Stimulated activated CD8-positive, alpha-beta memory T cell treated with anti-CD3 and anti-CD28 coated beads, Interleukin-2, amount 100 ng/mL, for 1 hour (primary cell): ENCODE measurements at regions not wholly inside any gene's neighbourhood (a gene's known extent, or its start where the extent isn't known, plus 50 kb on each side); places are given as distances from the start of the nearest gene placed in this dataset.

Experiments
- DNase-seq, 2 donors: peaks; one replicate each; pipeline ENCODE4 v3.0.0-alpha.2; 2020; ENCODE audit warnings: low read depth in 2 of 2

- no peak for DNase-seq
Measured at GRCh38 chr21:28464095-28464494, 528.6 kb downstream of the LTN1 start.

GRCh38 chr21:28459193-28459592, 533.5 kb downstream of the LTN1 start:
- DNase-seq: no peak

DNA sequence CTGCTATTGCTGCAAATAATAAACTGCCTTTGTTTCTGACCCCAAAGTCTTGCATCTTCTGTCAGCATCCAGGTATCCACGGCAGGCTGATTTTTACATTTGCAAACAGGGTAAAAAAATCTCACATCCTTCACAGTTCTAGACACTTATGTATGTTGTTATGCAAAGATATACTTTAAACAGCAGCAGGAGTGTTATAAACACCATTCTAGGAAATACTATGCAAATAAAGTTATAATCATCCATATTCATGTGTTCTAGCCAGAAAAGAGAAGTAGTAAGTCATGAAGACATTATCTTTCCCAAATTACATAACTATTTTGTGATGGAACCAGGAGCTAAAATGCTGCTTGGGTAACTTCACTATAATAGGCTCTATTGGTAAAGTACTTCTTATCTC, 534.2 kb downstream of the LTN1 start:
- DNase-seq: no peak

- DNase-seq: no peak
Measured at GRCh38 chr21:28455253-28455600, 537.5 kb downstream of the LTN1 start.

DNA sequence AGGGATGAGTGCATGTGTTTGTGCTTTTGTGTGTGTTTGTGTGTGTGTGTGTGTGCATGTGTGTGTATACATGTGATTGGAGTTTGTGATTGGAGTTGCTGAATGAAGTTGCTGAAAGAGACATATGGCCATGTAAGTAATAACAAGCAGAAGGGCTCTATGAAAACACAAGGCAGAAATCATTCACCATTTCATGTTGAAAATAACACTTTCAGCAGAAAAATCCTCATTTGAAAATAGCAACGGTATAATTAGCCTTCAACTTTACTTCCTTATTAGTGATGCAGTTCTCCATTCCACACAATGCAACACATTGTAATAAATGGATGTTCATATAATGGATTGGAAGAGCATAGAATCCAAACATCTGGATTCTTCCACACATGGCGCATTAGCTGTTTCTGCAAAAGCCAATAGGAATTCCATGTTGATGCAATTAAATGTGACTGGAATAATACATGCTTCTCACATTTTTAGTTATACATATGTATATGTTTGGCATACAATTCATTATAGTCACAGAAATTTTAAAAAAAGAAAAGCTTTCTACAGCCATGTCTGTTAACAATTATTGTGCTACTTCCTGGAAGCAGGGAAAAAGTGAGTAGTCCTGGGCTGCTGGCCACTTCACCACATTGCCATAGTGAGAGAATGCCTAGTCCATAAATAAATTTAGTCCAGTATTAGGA, 538.0 kb downstream of the LTN1 start:
- DNase-seq: no peak

GRCh38 chr21:28447462-28447861, 545.2 kb downstream of the LTN1 start:
- DNase-seq: no peak

DNA sequence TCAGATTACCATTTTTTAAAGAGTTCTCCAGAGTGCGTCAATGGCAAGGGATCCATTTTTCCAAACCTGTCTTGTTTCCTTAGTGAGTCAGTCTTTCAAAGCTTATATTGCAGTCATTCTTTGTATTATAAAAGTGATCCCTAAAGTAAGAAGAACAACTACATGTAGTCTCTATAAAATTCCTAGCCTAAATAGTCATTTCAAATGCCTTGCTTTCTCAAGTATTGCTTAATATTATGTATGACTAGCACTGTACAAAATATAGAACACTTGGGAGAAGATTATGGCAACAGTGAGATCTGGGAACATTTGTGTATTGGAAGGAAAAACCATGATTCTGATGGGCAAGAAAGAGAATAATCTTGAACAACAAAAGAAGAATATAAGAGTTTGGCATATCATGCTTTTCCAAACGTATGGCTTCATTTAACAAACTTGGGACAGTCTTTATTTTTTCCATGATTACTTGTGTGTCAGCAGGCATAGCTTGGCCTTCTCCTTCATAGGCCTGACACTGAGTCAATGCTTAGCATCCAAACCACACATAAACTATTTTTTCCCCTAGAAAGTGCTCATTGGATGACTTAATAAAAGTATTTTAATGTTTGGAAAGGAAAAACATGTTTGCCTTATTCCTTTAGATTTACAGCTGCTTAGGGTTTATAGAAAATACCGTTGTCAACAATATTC, 547.4 kb downstream of the LTN1 start:
- DNase-seq: no peak

- no peak for DNase-seq
Measured at GRCh38 chr21:28444557-28444956, 548.1 kb downstream of the LTN1 start.

DNA sequence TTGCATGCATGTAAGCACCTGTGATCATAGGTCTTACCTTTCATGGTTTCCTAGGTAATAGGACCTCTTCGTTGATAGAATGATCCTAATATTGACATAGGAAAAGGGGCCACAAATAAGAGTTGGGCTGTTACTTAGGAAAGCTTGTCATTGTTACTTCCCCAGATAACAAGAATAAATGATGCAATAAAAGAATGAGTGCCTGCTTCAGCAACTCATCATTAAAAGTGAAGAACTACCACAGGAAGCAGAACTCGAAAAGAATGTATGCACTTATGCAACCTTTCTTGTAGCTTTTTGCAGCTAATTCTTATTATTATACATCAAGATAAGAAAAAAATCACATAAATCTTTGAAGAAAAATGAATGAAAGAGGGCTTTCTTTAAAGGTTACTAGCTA, 548.6 kb downstream of the LTN1 start:
- no peak for DNase-seq

GRCh38 chr21:28442624-28443023, 550.1 kb downstream of the LTN1 start:
- DNase-seq: no peak

- DNase-seq: no peak
Measured at GRCh38 chr21:28442085-28442484, 550.6 kb downstream of the LTN1 start.

DNA sequence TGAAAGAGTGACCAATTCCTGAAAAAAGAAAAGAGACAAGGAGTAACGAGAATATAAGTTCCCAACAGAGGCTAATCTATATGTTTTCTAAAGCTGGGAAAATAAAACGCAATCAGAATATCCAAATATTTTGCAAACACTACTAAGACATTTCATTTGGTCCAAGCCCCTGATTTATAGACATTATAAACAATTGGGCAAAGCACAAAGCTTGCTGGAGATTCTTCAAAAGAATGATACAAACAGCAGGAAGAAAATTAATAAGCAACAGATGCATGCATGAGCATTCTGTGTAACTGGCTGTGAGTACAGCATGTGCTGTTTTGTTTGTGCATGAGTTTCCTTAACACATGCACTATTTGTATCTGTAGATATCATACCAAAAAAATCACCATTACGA, 552.9 kb downstream of the LTN1 start:
- DNase-seq: no peak

DNA sequence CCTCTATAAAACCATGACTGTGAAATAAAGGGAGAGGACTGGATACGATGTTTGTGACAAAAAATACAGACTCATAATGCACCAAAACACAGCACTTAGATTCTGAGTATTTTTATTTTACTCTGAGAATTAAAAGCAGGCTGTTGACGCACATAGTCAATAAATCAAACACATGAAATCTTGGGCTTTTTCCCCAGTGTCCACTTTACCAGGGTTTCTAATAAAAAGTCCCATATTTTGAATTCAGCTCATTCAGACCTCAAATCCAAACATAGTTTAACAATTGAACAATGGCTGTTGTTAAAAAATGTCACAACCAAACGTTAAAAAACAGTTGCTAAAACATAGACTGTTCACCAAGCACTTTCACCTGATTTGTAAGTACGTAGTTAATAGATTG, 553.4 kb downstream of the LTN1 start:
- no peak for DNase-seq

- no peak for DNase-seq
Measured at GRCh38 chr21:28437061-28437460, 555.6 kb downstream of the LTN1 start.

DNA sequence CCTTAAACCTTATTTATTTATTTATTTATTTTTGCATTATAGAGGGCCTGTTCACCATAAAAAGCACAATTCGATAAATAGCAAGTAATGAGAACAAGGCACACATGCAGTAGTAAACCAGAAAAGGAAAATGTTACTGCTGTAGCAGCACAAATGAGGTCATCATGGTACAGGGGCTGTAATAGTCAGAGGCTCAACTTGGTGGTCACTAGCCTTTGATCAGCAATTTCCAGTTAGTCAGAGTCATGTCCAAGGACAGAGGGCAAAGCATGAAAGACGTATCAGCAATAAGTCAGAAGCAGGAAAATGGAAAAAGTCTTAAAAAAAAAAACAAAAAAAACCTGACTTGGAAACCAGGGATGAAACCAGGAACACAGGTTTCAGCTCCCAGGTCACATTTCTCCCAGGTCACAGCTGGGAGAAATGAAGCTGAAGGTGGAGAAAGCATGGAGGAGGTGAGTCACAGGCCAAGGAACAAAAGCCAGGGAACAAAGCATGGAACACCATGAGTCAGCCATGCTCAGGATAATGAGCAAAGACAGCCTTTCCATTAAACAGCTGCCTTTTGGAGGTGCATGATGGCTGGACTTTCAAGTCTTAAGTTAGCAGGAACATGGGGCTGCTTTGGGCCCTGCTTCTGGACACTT, 556.3 kb downstream of the LTN1 start:
- DNase-seq: no peak

GRCh38 chr21:28431527-28432200, 561.0 kb downstream of the LTN1 start:
- DNase-seq: no peak

GRCh38 chr21:28431022-28431421, 561.7 kb downstream of the LTN1 start:
- DNase-seq: no peak

- DNase-seq: no peak
Measured at GRCh38 chr21:28429161-28429560, 563.5 kb downstream of the LTN1 start.

- DNase-seq: no peak
Measured at GRCh38 chr21:28427394-28428022, 565.2 kb downstream of the LTN1 start.

- no peak for DNase-seq
Measured at GRCh38 chr21:28426545-28426944, 566.1 kb downstream of the LTN1 start.

GRCh38 chr21:28423521-28424190, 569.0 kb downstream of the LTN1 start:
- DNase-seq: no peak
